Neuron (in vitro differentiated cells): ENCODE measurements at regions not wholly inside any gene's neighbourhood (a gene's known extent, or its start where the extent isn't known, plus 50 kb on each side); places are given as distances from the start of the nearest gene placed in this dataset.

Experiments
- H2AFZ ChIP-seq: one replicate; pipeline ENCODE4 v1.6.1; 2013; ENCODE audit warnings: low read depth, mild to moderate bottlenecking, inconsistent platforms, low read length, moderate library complexity
- H3K27me3 ChIP-seq: one replicate; pipeline ENCODE4 v1.6.1; 2013; ENCODE audit warnings: low read length; ENCODE audit not compliant: insufficient read depth
- H3K36me3 ChIP-seq: one replicate; pipeline ENCODE4 v1.6.1; 2013; ENCODE audit warnings: low read length; ENCODE audit not compliant: insufficient read depth
- H3K4me1 ChIP-seq: one replicate; pipeline ENCODE4 v1.6.1; 2013; ENCODE audit warnings: low read length; ENCODE audit not compliant: insufficient read depth
- H3K4me3 ChIP-seq: 2 replicates; pipeline ENCODE4 v1.5.1; 2013; ENCODE audit warnings: mild to moderate bottlenecking, low read length, moderate library complexity
- H3K9me3 ChIP-seq: one replicate; pipeline ENCODE4 v1.6.1; 2013; ENCODE audit warnings: low read length

GRCh38 chr2:236794176-236794957 is 224.7 kb downstream of the ACKR3 start:
- H3K9me3 ChIP-seq, result peaks cover 5% of the 10 kb centered on the region
- H3K4me1 ChIP-seq, result peaks cover 7% of the 10 kb centered on the region
- H3K27me3 ChIP-seq, result no peaks in the 10 kb centered on the region
- H3K4me3 ChIP-seq, result no peak overlapping the region
- no peaks in the 10 kb centered on the region for H3K36me3 ChIP-seq
- H2AFZ ChIP-seq, result no peak overlapping the region

- peaks cover 7% of the 10 kb centered on the region for H3K4me1 ChIP-seq
- H2AFZ ChIP-seq, result no peak overlapping the region
- no peak overlapping the region for H3K4me3 ChIP-seq
- peaks cover 6% of the 10 kb centered on the region for H3K9me3 ChIP-seq
- no peaks in the 10 kb centered on the region for H3K36me3 ChIP-seq
- H3K27me3 ChIP-seq, result no peaks in the 10 kb centered on the region
These were observed 225.7 kb downstream of the ACKR3 start for GRCh38 chr2:236795169-236795860.

- H3K36me3 ChIP-seq, result no peaks in the 10 kb centered on the region
- no peak overlapping the region for H2AFZ ChIP-seq
- H3K9me3 ChIP-seq, result peaks cover 8% of the 10 kb centered on the region
- peaks cover 3% of the 10 kb centered on the region for H3K4me1 ChIP-seq
- no peak overlapping the region for H3K4me3 ChIP-seq
- H3K27me3 ChIP-seq, result no peaks in the 10 kb centered on the region
These were observed 226.2 kb downstream of the ACKR3 start for GRCh38 chr2:236795861-236796219.

GRCh38 chr2:236796236-236796635 is 226.6 kb downstream of the ACKR3 start:
- Histone ChIP-seq H3K4me1 (no peaks in the 10 kb centered on the region), H3K27me3 (no peaks in the 10 kb centered on the region), H3K4me3 (no peak overlapping the region), H3K36me3 (no peaks in the 10 kb centered on the region), H3K9me3 (peaks cover 8% of the 10 kb centered on the region), H2AFZ (no peak overlapping the region)

- Histone ChIP-seq H3K9me3 (peaks cover 6% of the 10 kb centered on the region), H3K36me3 (no peaks in the 10 kb centered on the region), H2AFZ (no peak overlapping the region), H3K4me3 (no peak overlapping the region), H3K27me3 (no peaks in the 10 kb centered on the region), H3K4me1 (no peaks in the 10 kb centered on the region)
These were observed 227.8 kb downstream of the ACKR3 start for GRCh38 chr2:236797411-236797810.

- H3K27me3 ChIP-seq, result no peaks in the 10 kb centered on the region
- no peak overlapping the region for H2AFZ ChIP-seq
- H3K36me3 ChIP-seq, result no peaks in the 10 kb centered on the region
- H3K9me3 ChIP-seq, result peaks cover 4% of the 10 kb centered on the region
- H3K4me1 ChIP-seq, result no peaks in the 10 kb centered on the region
- no peak overlapping the region for H3K4me3 ChIP-seq
These were observed 228.9 kb downstream of the ACKR3 start for GRCh38 chr2:236798491-236798890.

GRCh38 chr2:236799391-236800026 is 229.9 kb downstream of the ACKR3 start:
- H3K9me3 ChIP-seq, result peaks cover 4% of the 10 kb centered on the region
- no peaks in the 10 kb centered on the region for H3K4me1 ChIP-seq
- H3K36me3 ChIP-seq, result no peaks in the 10 kb centered on the region
- H2AFZ ChIP-seq, result no peak overlapping the region
- H3K4me3 ChIP-seq, result no peak overlapping the region
- no peaks in the 10 kb centered on the region for H3K27me3 ChIP-seq

- H2AFZ ChIP-seq, result no peak overlapping the region
- H3K4me3 ChIP-seq, result no peak overlapping the region
These were observed 233.2 kb downstream of the ACKR3 start for GRCh38 chr2:236802862-236803261.

GRCh38 chr2:236803621-236804020 is 234.0 kb downstream of the ACKR3 start:
- H2AFZ ChIP-seq, result no peak overlapping the region
- H3K4me3 ChIP-seq, result no peak overlapping the region
- H3K36me3 ChIP-seq, result no peaks in the 10 kb centered on the region
- H3K4me1 ChIP-seq, result no peaks in the 10 kb centered on the region
- no peaks in the 10 kb centered on the region for H3K27me3 ChIP-seq
- peaks cover 14% of the 10 kb centered on the region for H3K9me3 ChIP-seq

More at GRCh38 chr2:236802862-236803261, 233.2 kb downstream of the ACKR3 start:
- Histone ChIP-seq H3K4me1 (no peaks in the 10 kb centered on the region), H3K27me3 (no peaks in the 10 kb centered on the region), H3K9me3 (peaks cover 6% of the 10 kb centered on the region), H3K36me3 (no peaks in the 10 kb centered on the region)

GRCh38 chr2:236805800-236806531 is 236.3 kb downstream of the ACKR3 start:
- Histone ChIP-seq H3K27me3 (no peaks in the 10 kb centered on the region), H3K9me3 (peaks cover 18% of the 10 kb centered on the region), H2AFZ (no peak overlapping the region), H3K4me1 (no peaks in the 10 kb centered on the region), H3K36me3 (no peaks in the 10 kb centered on the region), H3K4me3 (no peak overlapping the region)

- peaks cover 18% of the 10 kb centered on the region for H3K9me3 ChIP-seq
- H3K4me1 ChIP-seq, result peaks cover 8% of the 10 kb centered on the region
- H2AFZ ChIP-seq, result no peak overlapping the region
- no peaks in the 10 kb centered on the region for H3K27me3 ChIP-seq
- no peak overlapping the region for H3K4me3 ChIP-seq
- H3K36me3 ChIP-seq, result no peaks in the 10 kb centered on the region
These were observed 240.1 kb downstream of the ACKR3 start for GRCh38 chr2:236809716-236810115.

- Histone ChIP-seq H3K27me3 (no peaks in the 10 kb centered on the region), H3K4me3 (no peak overlapping the region), H2AFZ (no peak overlapping the region), H3K4me1 (peaks cover 8% of the 10 kb centered on the region), H3K36me3 (no peaks in the 10 kb centered on the region), H3K9me3 (peaks cover 18% of the 10 kb centered on the region)
These were observed 241.5 kb downstream of the ACKR3 start for GRCh38 chr2:236811062-236811656.
